GM12878 (cell line): ENCODE measurements at regions not wholly inside any gene's neighbourhood (a gene's known extent, or its start where the extent isn't known, plus 50 kb on each side); places are given as distances from the start of the nearest gene placed in this dataset.

Experiments used
- ATAC-seq: fragments of 200-7000 bp; cut with Tn5 transposase; 3 replicates; pipeline ENCODE4 v1.9.1; 2020; ENCODE audit warnings: mild to moderate bottlenecking, moderate library complexity
- BruUV-seq: library from RNA; stranded (reverse); fragments of 400-500 nt; replicated peaks from 2 replicates; lab custom pipeline; 2021; lab: Mats Ljungman, UMichigan
- CTCF ChIA-PET: fragments of 300-600 bp; sonication (Branson Sonifier 250); formaldehyde crosslinking; extraction: SDS; loops from one replicate; lab custom pipeline; 2021; ENCODE audit warnings: inconsistent platforms; lab: Yijun Ruan, JAX
- POLR2A ChIA-PET: fragments of 350-600 bp; formaldehyde crosslinking; extraction: SDS; loops from one replicate; lab custom pipeline; 2021; ENCODE audit warnings: inconsistent platforms; lab: Charles Lee
- RAD21 ChIA-PET: fragments of 300-600 bp; sonication (Branson Sonifier 250); formaldehyde crosslinking; loops from one replicate; lab custom pipeline; 2023; ENCODE audit warnings: antibody characterized with exemption; ENCODE audit not compliant: unreplicated experiment; lab: Charles Lee
- SMC1A ChIA-PET: fragments of 300-600 bp; sonication (Branson Sonifier 250); formaldehyde crosslinking; loops from one replicate; lab custom pipeline; 2023; ENCODE audit not compliant: unreplicated experiment, uncharacterized antibody; lab: Charles Lee
- DNase-seq: peaks from one replicate; pipeline ENCODE4 v3.0.0-alpha.2; 2011; ENCODE audit warnings: low read depth, low spot score
- FAIRE-seq: peaks from 3 replicates; lab custom pipeline; 2011; peaks lifted over from hg19 to GRCh38; lab: Jason Lieb, UNC
- H2AFZ ChIP-seq: 2 replicates; pipeline ENCODE4 v1.6.0; 2011; ENCODE audit warnings: low read depth, low read length, control low read depth; ENCODE audit not compliant: control insufficient read depth
- H3K27ac ChIP-seq: 2 replicates; pipeline ENCODE4 v1.5.1; 2011; ENCODE audit warnings: control low read depth; ENCODE audit not compliant: control insufficient read depth, insufficient read depth
- H3K27me3 ChIP-seq, 2 experiments: replicated peaks in 1 of 2; 2 replicates each; pipeline versions ENCODE4 v1.6.0 to v1.6.1; 2011; ENCODE audit warnings: low read length in 1 of 2; ENCODE audit not compliant: control insufficient read depth in 2 of 2, insufficient read depth in 2 of 2
- H3K36me3 ChIP-seq, 2 experiments: 2 replicates each; pipeline ENCODE4 v1.5.1; 2011; ENCODE audit warnings: low read length in 1 of 2; ENCODE audit not compliant: control insufficient read depth in 2 of 2, insufficient read depth in 2 of 2
- H3K4me1 ChIP-seq: 2 replicates; pipeline ENCODE4 v1.6.1; 2011; ENCODE audit warnings: mild to moderate bottlenecking, low read length, moderate library complexity, mixed read lengths; ENCODE audit not compliant: control insufficient read depth, insufficient read depth
- H3K4me2 ChIP-seq: 2 replicates; pipeline ENCODE4 v1.6.0; 2011; ENCODE audit warnings: control low read depth; ENCODE audit not compliant: control insufficient read depth, insufficient read depth
- H3K4me3 ChIP-seq: fragments of 200-600 bp; sonication (generic); 2 replicates; pipeline ENCODE4 v1.5.1; 2016
- H3K79me2 ChIP-seq: 2 replicates; pipeline ENCODE4 v1.6.0; 2011; ENCODE audit warnings: low read length; ENCODE audit not compliant: control insufficient read depth, insufficient read depth
- H3K9ac ChIP-seq: 2 replicates; pipeline ENCODE4 v1.8.0; 2011; ENCODE audit warnings: low read length, control low read depth, mixed read lengths; ENCODE audit not compliant: control insufficient read depth, insufficient read depth
- H3K9me3 ChIP-seq: replicated peaks from 3 replicates; pipeline ENCODE4 v1.5.1; 2011; ENCODE audit warnings: mild to moderate bottlenecking, low read length; ENCODE audit not compliant: control insufficient read depth, insufficient read depth
- H4K20me1 ChIP-seq: 2 replicates; pipeline ENCODE4 v1.6.0; 2011; ENCODE audit not compliant: control insufficient read depth, insufficient read depth
- ASH2L ChIP-seq: fragments of 300-600, 200-600 bp; sonication (generic); IDR thresholded peaks from 2 replicates; pipeline ENCODE4 v1.6.1; 2017; ENCODE audit warnings: low read depth, mild to moderate bottlenecking, borderline replicate concordance
- ESRRA ChIP-seq: IDR thresholded peaks from 2 replicates; pipeline ENCODE4 v1.6.1; 2012; ENCODE audit warnings: mild to moderate bottlenecking, low read length, improper control_type of control experiment
- HDAC6 ChIP-seq: fragments of 200-600 bp; sonication (generic); IDR thresholded peaks from one replicate; pipeline ENCODE4 v1.8.0; 2017; ENCODE audit warnings: antibody characterized with exemption; ENCODE audit not compliant: unreplicated experiment
- HDGF ChIP-seq: fragments of 450-650 bp; IDR thresholded peaks from 2 replicates; pipeline ENCODE4 v1.6.1; 2016; ENCODE audit warnings: antibody characterized with exemption
- PAX8 ChIP-seq: fragments of 450-650 bp; IDR thresholded peaks from 2 replicates; pipeline ENCODE4 v1.6.1; 2017; ENCODE audit warnings: mild to moderate bottlenecking, moderate library complexity
- SP1 ChIP-seq: IDR thresholded peaks from one replicate; pipeline ENCODE4 v1.6.1; 2011; ENCODE audit warnings: low read depth, low read length
- SREBF2 ChIP-seq: IDR thresholded peaks from 2 replicates; pipeline ENCODE4 v1.6.1; 2012; ENCODE audit warnings: mild to moderate bottlenecking, low read length
- STAT1 ChIP-seq: fragments of 450-650 bp; conservative IDR thresholded peaks from 2 replicates; pipeline ENCODE4 v1.6.1; 2014; ENCODE audit warnings: antibody characterized with exemption, mild to moderate bottlenecking
- TAF1 ChIP-seq: IDR thresholded peaks from 2 replicates; pipeline ENCODE4 v1.6.1; 2011; ENCODE audit warnings: mild to moderate bottlenecking, low read depth, low read length, borderline replicate concordance
- TCF12 ChIP-seq: IDR thresholded peaks from 2 replicates; pipeline ENCODE4 v1.6.1; 2011; ENCODE audit warnings: low read depth, mild to moderate bottlenecking, low read length
- TCF3 ChIP-seq: IDR thresholded peaks from 2 replicates; pipeline ENCODE4 v1.6.1; 2012; ENCODE audit warnings: low read depth, mild to moderate bottlenecking, low read length, borderline replicate concordance; ENCODE audit not compliant: insufficient read depth
- TCF7 ChIP-seq: IDR thresholded peaks from 2 replicates; pipeline ENCODE4 v1.6.1; 2014; ENCODE audit warnings: antibody characterized with exemption, borderline replicate concordance
- ZNF24 ChIP-seq: fragments of 450-650 bp; IDR thresholded peaks from 2 replicates; pipeline ENCODE4 v1.6.1; 2017; ENCODE audit warnings: antibody characterized with exemption, mild to moderate bottlenecking
- ZSCAN29 ChIP-seq: fragments of 450-650 bp; IDR thresholded peaks from 2 replicates; pipeline ENCODE4 v1.6.1; 2017; ENCODE audit warnings: mild to moderate bottlenecking, moderate library complexity
- WGBS: methylation state at CpG from one replicate; pipeline ENCODE4 v1.1.6; 2016; ENCODE audit warnings: low lambda C conversion rate; ENCODE audit not compliant: insufficient replicate concordance, insufficient coverage; ENCODE audit errors: missing lambda C conversion rate; 5-methylcytosine and 5-hydroxymethylcytosine counted together
- in situ Hi-C: fragments of 300-500 bp; cut with MboI; formaldehyde crosslinking; loops from 9 replicates; pipeline ENCODE4 v1.14.3; 2018; ENCODE audit warnings: mixed read lengths
- intact Hi-C: fragments of 100-400 bp; cut with micrococcal nuclease; formaldehyde crosslinking; loops from one replicate; pipeline ENCODE4 v1.14.2; 2022; ENCODE audit not compliant: unreplicated experiment
- TF ChIP-seq, protein P1 (sequence below): fragments of 450-650 bp; IDR thresholded peaks from 2 replicates; pipeline ENCODE4 v1.6.1; 2017; ENCODE audit warnings: mild to moderate bottlenecking
- TF ChIP-seq, protein P2 (sequence below), 3 experiments: IDR thresholded peaks in 2 of 3; conservative IDR thresholded peaks in 1 of 3; 2 replicates each; pipeline ENCODE4 v1.5.1; 2011; ENCODE audit warnings: low read depth in 3 of 3, low read length in 3 of 3, mild to moderate bottlenecking in 3 of 3, control low read depth in 2 of 3, moderate library complexity in 2 of 3, inconsistent platforms in 1 of 3, mixed read lengths in 1 of 3; ENCODE audit not compliant: control insufficient read depth in 2 of 3, insufficient read depth in 1 of 3; ENCODE audit errors: extremely low read depth in 1 of 3
- TF ChIP-seq, protein P3 (sequence below): IDR thresholded peaks from 2 replicates; pipeline ENCODE4 v1.6.1; 2011; ENCODE audit warnings: low read depth, mild to moderate bottlenecking, low read length, moderate library complexity, borderline replicate concordance; ENCODE audit errors: extremely low read depth
- TF ChIP-seq, protein P4 (sequence below): fragments of 450-650 bp; IDR thresholded peaks from 2 replicates; pipeline ENCODE4 v1.6.1; 2016; ENCODE audit warnings: mild to moderate bottlenecking
- TF ChIP-seq, protein P5 (sequence below): fragments of 450-650 bp; IDR thresholded peaks from 2 replicates; pipeline ENCODE4 v1.6.1; 2018; ENCODE audit warnings: mild to moderate bottlenecking, low read depth, moderate library complexity; ENCODE audit not compliant: partially characterized antibody

DNA sequence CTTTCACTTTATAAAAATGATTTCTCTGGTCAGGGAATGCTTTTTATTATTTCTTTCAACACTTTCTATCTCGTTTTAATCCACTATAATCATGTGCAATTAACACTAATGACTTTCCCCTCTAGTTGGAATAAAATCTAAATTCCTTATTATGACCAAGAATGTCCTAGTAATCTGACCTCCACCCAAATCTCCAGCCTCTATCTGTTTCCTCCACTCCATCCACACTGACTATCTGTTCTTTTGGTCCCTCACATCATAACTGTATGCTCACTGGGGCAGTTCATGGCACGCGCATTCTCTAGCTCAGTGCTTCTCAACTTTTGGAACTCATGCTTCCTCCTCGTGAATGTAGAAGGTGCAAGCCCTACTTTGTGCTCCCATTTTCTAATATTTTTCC, 244.7 kb downstream of the POSTN start:
- RAD21 ChIA-PET = no interaction called here
- Histone ChIP-seq H3K4me1 (no peaks in the 10 kb centered on the region), H3K36me3 (no peaks in the 10 kb centered on the region), H3K4me2 (no peak overlapping the region), H2AFZ (no peak overlapping the region), H3K4me3 (no peak overlapping the region), H4K20me1 (no peaks in the 10 kb centered on the region), H3K79me2 (no peaks in the 10 kb centered on the region), H3K27me3 (no peaks in the 10 kb centered on the region), H3K9me3 (no peaks in the 10 kb centered on the region), H3K27ac (no peak overlapping the region), H3K9ac (no peak overlapping the region)
- 48% methylated on average over 4 of the region's 4 CpGs for WGBS
- DNase-seq (no peak), ATAC-seq (no peak), FAIRE-seq (no peak)
- SMC1A ChIA-PET = no interaction called here
- intact Hi-C loops (no loop called here), in situ Hi-C loops (no loop called here)
- POLR2A ChIA-PET = no interaction called here
- BruUV-seq = no TSS peak
- CTCF ChIA-PET = no interaction called here
- TF ChIP-seq HDGF (no peak), PAX8 (no peak), TAF1 (no peak), ASH2L (no peak), ESRRA (no peak), TCF12 (no peak), SREBF2 (no peak), ZSCAN29 (no peak), TCF3 (no peak), HDAC6 (no peak), SP1 (no peak), STAT1 (no peak), ZNF24 (no peak), TCF7 (no peak)
- TF ChIP-seq, protein P1, sequence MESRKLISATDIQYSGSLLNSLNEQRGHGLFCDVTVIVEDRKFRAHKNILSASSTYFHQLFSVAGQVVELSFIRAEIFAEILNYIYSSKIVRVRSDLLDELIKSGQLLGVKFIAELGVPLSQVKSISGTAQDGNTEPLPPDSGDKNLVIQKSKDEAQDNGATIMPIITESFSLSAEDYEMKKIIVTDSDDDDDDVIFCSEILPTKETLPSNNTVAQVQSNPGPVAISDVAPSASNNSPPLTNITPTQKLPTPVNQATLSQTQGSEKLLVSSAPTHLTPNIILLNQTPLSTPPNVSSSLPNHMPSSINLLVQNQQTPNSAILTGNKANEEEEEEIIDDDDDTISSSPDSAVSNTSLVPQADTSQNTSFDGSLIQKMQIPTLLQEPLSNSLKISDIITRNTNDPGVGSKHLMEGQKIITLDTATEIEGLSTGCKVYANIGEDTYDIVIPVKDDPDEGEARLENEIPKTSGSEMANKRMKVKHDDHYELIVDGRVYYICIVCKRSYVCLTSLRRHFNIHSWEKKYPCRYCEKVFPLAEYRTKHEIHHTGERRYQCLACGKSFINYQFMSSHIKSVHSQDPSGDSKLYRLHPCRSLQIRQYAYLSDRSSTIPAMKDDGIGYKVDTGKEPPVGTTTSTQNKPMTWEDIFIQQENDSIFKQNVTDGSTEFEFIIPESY = no peak
- TF ChIP-seq, protein P2, sequence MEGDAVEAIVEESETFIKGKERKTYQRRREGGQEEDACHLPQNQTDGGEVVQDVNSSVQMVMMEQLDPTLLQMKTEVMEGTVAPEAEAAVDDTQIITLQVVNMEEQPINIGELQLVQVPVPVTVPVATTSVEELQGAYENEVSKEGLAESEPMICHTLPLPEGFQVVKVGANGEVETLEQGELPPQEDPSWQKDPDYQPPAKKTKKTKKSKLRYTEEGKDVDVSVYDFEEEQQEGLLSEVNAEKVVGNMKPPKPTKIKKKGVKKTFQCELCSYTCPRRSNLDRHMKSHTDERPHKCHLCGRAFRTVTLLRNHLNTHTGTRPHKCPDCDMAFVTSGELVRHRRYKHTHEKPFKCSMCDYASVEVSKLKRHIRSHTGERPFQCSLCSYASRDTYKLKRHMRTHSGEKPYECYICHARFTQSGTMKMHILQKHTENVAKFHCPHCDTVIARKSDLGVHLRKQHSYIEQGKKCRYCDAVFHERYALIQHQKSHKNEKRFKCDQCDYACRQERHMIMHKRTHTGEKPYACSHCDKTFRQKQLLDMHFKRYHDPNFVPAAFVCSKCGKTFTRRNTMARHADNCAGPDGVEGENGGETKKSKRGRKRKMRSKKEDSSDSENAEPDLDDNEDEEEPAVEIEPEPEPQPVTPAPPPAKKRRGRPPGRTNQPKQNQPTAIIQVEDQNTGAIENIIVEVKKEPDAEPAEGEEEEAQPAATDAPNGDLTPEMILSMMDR (IDR thresholded peaks at IDR 0.05 in 2 of 3, conservative IDR thresholded peaks at IDR 0.05 in 1 of 3; ENCODE audit: control insufficient read depth in 2 of 3, extremely low read depth in 1 of 3, insufficient read depth in 1 of 3, low read depth in 3 of 3, low read length in 3 of 3) = no peak
- TF ChIP-seq, protein P3, sequence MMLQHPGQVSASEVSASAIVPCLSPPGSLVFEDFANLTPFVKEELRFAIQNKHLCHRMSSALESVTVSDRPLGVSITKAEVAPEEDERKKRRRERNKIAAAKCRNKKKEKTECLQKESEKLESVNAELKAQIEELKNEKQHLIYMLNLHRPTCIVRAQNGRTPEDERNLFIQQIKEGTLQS = no peak
- TF ChIP-seq, protein P4, sequence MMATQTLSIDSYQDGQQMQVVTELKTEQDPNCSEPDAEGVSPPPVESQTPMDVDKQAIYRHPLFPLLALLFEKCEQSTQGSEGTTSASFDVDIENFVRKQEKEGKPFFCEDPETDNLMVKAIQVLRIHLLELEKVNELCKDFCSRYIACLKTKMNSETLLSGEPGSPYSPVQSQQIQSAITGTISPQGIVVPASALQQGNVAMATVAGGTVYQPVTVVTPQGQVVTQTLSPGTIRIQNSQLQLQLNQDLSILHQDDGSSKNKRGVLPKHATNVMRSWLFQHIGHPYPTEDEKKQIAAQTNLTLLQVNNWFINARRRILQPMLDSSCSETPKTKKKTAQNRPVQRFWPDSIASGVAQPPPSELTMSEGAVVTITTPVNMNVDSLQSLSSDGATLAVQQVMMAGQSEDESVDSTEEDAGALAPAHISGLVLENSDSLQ = no peak
- TF ChIP-seq, protein P5, sequence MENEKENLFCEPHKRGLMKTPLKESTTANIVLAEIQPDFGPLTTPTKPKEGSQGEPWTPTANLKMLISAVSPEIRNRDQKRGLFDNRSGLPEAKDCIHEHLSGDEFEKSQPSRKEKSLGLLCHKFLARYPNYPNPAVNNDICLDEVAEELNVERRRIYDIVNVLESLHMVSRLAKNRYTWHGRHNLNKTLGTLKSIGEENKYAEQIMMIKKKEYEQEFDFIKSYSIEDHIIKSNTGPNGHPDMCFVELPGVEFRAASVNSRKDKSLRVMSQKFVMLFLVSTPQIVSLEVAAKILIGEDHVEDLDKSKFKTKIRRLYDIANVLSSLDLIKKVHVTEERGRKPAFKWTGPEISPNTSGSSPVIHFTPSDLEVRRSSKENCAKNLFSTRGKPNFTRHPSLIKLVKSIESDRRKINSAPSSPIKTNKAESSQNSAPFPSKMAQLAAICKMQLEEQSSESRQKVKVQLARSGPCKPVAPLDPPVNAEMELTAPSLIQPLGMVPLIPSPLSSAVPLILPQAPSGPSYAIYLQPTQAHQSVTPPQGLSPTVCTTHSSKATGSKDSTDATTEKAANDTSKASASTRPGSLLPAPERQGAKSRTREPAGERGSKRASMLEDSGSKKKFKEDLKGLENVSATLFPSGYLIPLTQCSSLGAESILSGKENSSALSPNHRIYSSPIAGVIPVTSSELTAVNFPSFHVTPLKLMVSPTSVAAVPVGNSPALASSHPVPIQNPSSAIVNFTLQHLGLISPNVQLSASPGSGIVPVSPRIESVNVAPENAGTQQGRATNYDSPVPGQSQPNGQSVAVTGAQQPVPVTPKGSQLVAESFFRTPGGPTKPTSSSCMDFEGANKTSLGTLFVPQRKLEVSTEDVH = no peak
